ENCODE measurements at regions not wholly inside any gene's neighbourhood (a gene's known extent, or its start where the extent isn't known, plus 50 kb on each side); places are given as distances from the start of the nearest gene placed in this dataset.

- Histone ChIP-seq H3K9ac (ENCODE audit: low read length in 2 of 2) (no peak overlapping the region), H3K27me3 (ENCODE audit: control insufficient read depth in 1 of 2, insufficient read depth in 2 of 2, low read length in 2 of 2) (no peaks in the 10 kb centered on the region), H3K27ac (ENCODE audit: low read length) (no peak overlapping the region), H3K36me3 (ENCODE audit: control insufficient read depth in 2 of 2, insufficient read depth in 2 of 2, low read length in 2 of 2) (no peaks in the 10 kb centered on the region), H3K4me3 (ENCODE audit: low read length in 2 of 2) (no peak overlapping the region), H3K9me3 (ENCODE audit: control insufficient read depth in 2 of 2, low read length in 2 of 2) (peaks cover 0 to 3% of the 10 kb centered on the region in 2 donors), H3K4me1 (ENCODE audit: control insufficient read depth, insufficient read depth, low read length) (no peaks in the 10 kb centered on the region)
Observed at GRCh38 chr13:97082461-97083207, 88.4 kb upstream of the OXGR1 start.

- H3K4me1 ChIP-seq (ENCODE audit: control insufficient read depth, insufficient read depth, low read length), result no peaks in the 10 kb centered on the region
- no peak overlapping the region for H3K9ac ChIP-seq (ENCODE audit: low read length in 2 of 2)
- H3K27ac ChIP-seq (ENCODE audit: low read length), result no peak overlapping the region
Observed at GRCh38 chr13:97091196-97091595, 96.9 kb upstream of the OXGR1 start.

GRCh38 chr13:97100821-97101220, 106.5 kb upstream of the OXGR1 start:
- no peak overlapping the region for H3K27ac ChIP-seq (ENCODE audit: low read length)
- no peak overlapping the region for H3K4me3 ChIP-seq (ENCODE audit: low read length in 2 of 2)
- no peaks in the 10 kb centered on the region for H3K36me3 ChIP-seq (ENCODE audit: control insufficient read depth in 2 of 2, insufficient read depth in 2 of 2, low read length in 2 of 2)
- H3K9me3 ChIP-seq (ENCODE audit: control insufficient read depth in 2 of 2, low read length in 2 of 2), result no peaks in the 10 kb centered on the region
- H3K27me3 ChIP-seq (ENCODE audit: control insufficient read depth in 1 of 2, insufficient read depth in 2 of 2, low read length in 2 of 2), result no peaks in the 10 kb centered on the region
- H3K4me1 ChIP-seq (ENCODE audit: control insufficient read depth, insufficient read depth, low read length), result no peaks in the 10 kb centered on the region
- no peak overlapping the region for H3K9ac ChIP-seq (ENCODE audit: low read length in 2 of 2)

More at GRCh38 chr13:97091196-97091595, 96.9 kb upstream of the OXGR1 start:
- H3K27me3 ChIP-seq (ENCODE audit: control insufficient read depth in 1 of 2, insufficient read depth in 2 of 2, low read length in 2 of 2), result no peaks in the 10 kb centered on the region
- H3K4me3 ChIP-seq (ENCODE audit: low read length in 2 of 2), result no peak overlapping the region
- no peaks in the 10 kb centered on the region for H3K36me3 ChIP-seq (ENCODE audit: control insufficient read depth in 2 of 2, insufficient read depth in 2 of 2, low read length in 2 of 2)
- peaks cover 0 to 4% of the 10 kb centered on the region in 2 donors for H3K9me3 ChIP-seq (ENCODE audit: control insufficient read depth in 2 of 2, low read length in 2 of 2)

GRCh38 chr13:97101912-97102708, 107.8 kb upstream of the OXGR1 start:
- H3K9me3 ChIP-seq (ENCODE audit: control insufficient read depth in 2 of 2, low read length in 2 of 2), result no peaks in the 10 kb centered on the region
- H3K36me3 ChIP-seq (ENCODE audit: control insufficient read depth in 2 of 2, insufficient read depth in 2 of 2, low read length in 2 of 2), result no peaks in the 10 kb centered on the region
- no peak overlapping the region for H3K9ac ChIP-seq (ENCODE audit: low read length in 2 of 2)
- H3K4me1 ChIP-seq (ENCODE audit: control insufficient read depth, insufficient read depth, low read length), result no peaks in the 10 kb centered on the region
- no peaks in the 10 kb centered on the region for H3K27me3 ChIP-seq (ENCODE audit: control insufficient read depth in 1 of 2, insufficient read depth in 2 of 2, low read length in 2 of 2)
- no peak overlapping the region for H3K4me3 ChIP-seq (ENCODE audit: low read length in 2 of 2)
- H3K27ac ChIP-seq (ENCODE audit: low read length), result no peak overlapping the region

GRCh38 chr13:97106323-97106722, 112.0 kb upstream of the OXGR1 start:
- Histone ChIP-seq H3K36me3 (ENCODE audit: control insufficient read depth in 2 of 2, insufficient read depth in 2 of 2, low read length in 2 of 2) (no peaks in the 10 kb centered on the region), H3K27ac (ENCODE audit: low read length) (no peak overlapping the region), H3K9me3 (ENCODE audit: control insufficient read depth in 2 of 2, low read length in 2 of 2) (no peaks in the 10 kb centered on the region), H3K9ac (ENCODE audit: low read length in 2 of 2) (no peak overlapping the region), H3K4me1 (ENCODE audit: control insufficient read depth, insufficient read depth, low read length) (peaks cover 16% of the 10 kb centered on the region), H3K27me3 (ENCODE audit: control insufficient read depth in 1 of 2, insufficient read depth in 2 of 2, low read length in 2 of 2) (no peaks in the 10 kb centered on the region), H3K4me3 (ENCODE audit: low read length in 2 of 2) (no peak overlapping the region)

- peaks cover 30% of the 10 kb centered on the region for H3K4me1 ChIP-seq (ENCODE audit: control insufficient read depth, insufficient read depth, low read length)
Observed at GRCh38 chr13:97107815-97108529, 113.7 kb upstream of the OXGR1 start.

GRCh38 chr13:97108530-97108900, 113.6 kb upstream of the MBNL2 start:
- H3K36me3 ChIP-seq (ENCODE audit: control insufficient read depth in 2 of 2, insufficient read depth in 2 of 2, low read length in 2 of 2), result no peaks in the 10 kb centered on the region
- no peak overlapping the region for H3K27ac ChIP-seq (ENCODE audit: low read length)
- no peaks in the 10 kb centered on the region for H3K9me3 ChIP-seq (ENCODE audit: control insufficient read depth in 2 of 2, low read length in 2 of 2)
- H3K4me3 ChIP-seq (ENCODE audit: low read length in 2 of 2), result no peak overlapping the region
- H3K9ac ChIP-seq (ENCODE audit: low read length in 2 of 2), result no peak overlapping the region
- peaks cover 35% of the 10 kb centered on the region for H3K4me1 ChIP-seq (ENCODE audit: control insufficient read depth, insufficient read depth, low read length)
- H3K27me3 ChIP-seq (ENCODE audit: control insufficient read depth in 1 of 2, insufficient read depth in 2 of 2, low read length in 2 of 2), result no peaks in the 10 kb centered on the region

More at GRCh38 chr13:97107815-97108529, 113.7 kb upstream of the OXGR1 start:
- H3K27ac ChIP-seq (ENCODE audit: low read length), result no peak overlapping the region
- no peak overlapping the region for H3K9ac ChIP-seq (ENCODE audit: low read length in 2 of 2)
- H3K27me3 ChIP-seq (ENCODE audit: control insufficient read depth in 1 of 2, insufficient read depth in 2 of 2, low read length in 2 of 2), result no peaks in the 10 kb centered on the region
- H3K4me3 ChIP-seq (ENCODE audit: low read length in 2 of 2), result no peak overlapping the region
- H3K36me3 ChIP-seq (ENCODE audit: control insufficient read depth in 2 of 2, insufficient read depth in 2 of 2, low read length in 2 of 2), result no peaks in the 10 kb centered on the region
- no peaks in the 10 kb centered on the region for H3K9me3 ChIP-seq (ENCODE audit: control insufficient read depth in 2 of 2, low read length in 2 of 2)

- no peaks in the 10 kb centered on the region for H3K27me3 ChIP-seq (ENCODE audit: control insufficient read depth in 1 of 2, insufficient read depth in 2 of 2, low read length in 2 of 2)
- no peaks in the 10 kb centered on the region for H3K36me3 ChIP-seq (ENCODE audit: control insufficient read depth in 2 of 2, insufficient read depth in 2 of 2, low read length in 2 of 2)
- peaks cover 42% of the 10 kb centered on the region for H3K4me1 ChIP-seq (ENCODE audit: control insufficient read depth, insufficient read depth, low read length)
- peak overlapping the region; percentile 87 for H3K27ac ChIP-seq (ENCODE audit: low read length)
- no peaks in the 10 kb centered on the region for H3K9me3 ChIP-seq (ENCODE audit: control insufficient read depth in 2 of 2, low read length in 2 of 2)
- peak overlapping the region; percentile 23 to 66 for H3K4me3 ChIP-seq (ENCODE audit: low read length in 2 of 2)
- H3K9ac ChIP-seq (ENCODE audit: low read length in 2 of 2), result peak overlapping the region in 1 of 2 donors; percentile 29
Observed at GRCh38 chr13:97109256-97109655, 112.9 kb upstream of the MBNL2 start.

GRCh38 chr13:97109841-97110492, 112.2 kb upstream of the MBNL2 start:
- Histone ChIP-seq H3K9me3 (ENCODE audit: control insufficient read depth in 2 of 2, low read length in 2 of 2) (no peaks in the 10 kb centered on the region), H3K4me1 (ENCODE audit: control insufficient read depth, insufficient read depth, low read length) (peaks cover 49% of the 10 kb centered on the region), H3K27ac (ENCODE audit: low read length) (peak overlapping the region; percentile 87), H3K4me3 (ENCODE audit: low read length in 2 of 2) (peak overlapping the region; percentile 23 to 66), H3K36me3 (ENCODE audit: control insufficient read depth in 2 of 2, insufficient read depth in 2 of 2, low read length in 2 of 2) (no peaks in the 10 kb centered on the region), H3K9ac (ENCODE audit: low read length in 2 of 2) (peak overlapping the region; percentile 29 to 68), H3K27me3 (ENCODE audit: control insufficient read depth in 1 of 2, insufficient read depth in 2 of 2, low read length in 2 of 2) (no peaks in the 10 kb centered on the region)

GRCh38 chr13:97110936-97111335, 111.2 kb upstream of the MBNL2 start:
- Histone ChIP-seq H3K27me3 (ENCODE audit: control insufficient read depth in 1 of 2, insufficient read depth in 2 of 2, low read length in 2 of 2) (no peaks in the 10 kb centered on the region), H3K4me3 (ENCODE audit: low read length in 2 of 2) (no peak overlapping the region), H3K27ac (ENCODE audit: low read length) (peak overlapping the region; percentile 87), H3K36me3 (ENCODE audit: control insufficient read depth in 2 of 2, insufficient read depth in 2 of 2, low read length in 2 of 2) (no peaks in the 10 kb centered on the region), H3K4me1 (ENCODE audit: control insufficient read depth, insufficient read depth, low read length) (peaks cover 58% of the 10 kb centered on the region), H3K9me3 (ENCODE audit: control insufficient read depth in 2 of 2, low read length in 2 of 2) (no peaks in the 10 kb centered on the region), H3K9ac (ENCODE audit: low read length in 2 of 2) (no peak overlapping the region)
